H1 (cell line): ENCODE measurements at regions not wholly inside any gene's neighbourhood (a gene's known extent, or its start where the extent isn't known, plus 50 kb on each side); places are given as distances from the start of the nearest gene placed in this dataset.

ENCODE experiments used
- CTCF ChIA-PET: fragments of 300-600 bp; sonication (Branson Sonifier 250); formaldehyde crosslinking; loops from one replicate; lab custom pipeline; 2021; ENCODE audit not compliant: partially characterized antibody; lab: Charles Lee
- POLR2A ChIA-PET: fragments of 300-600 bp; sonication (Branson Sonifier 250); formaldehyde crosslinking; loops from one replicate; lab custom pipeline; 2021; ENCODE audit warnings: inconsistent platforms; ENCODE audit not compliant: partially characterized antibody; lab: Charles Lee
- DNase-seq, 2 experiments: peaks; one replicate each; pipeline versions ENCODE4 v3.0.0 to v3.0.0-alpha.2; 2010 to 2022; ENCODE audit warnings: low spot score in 2 of 2, low read depth in 1 of 2, mixed read lengths in 1 of 2
- FAIRE-seq: peaks from 2 replicates; lab custom pipeline; 2011; peaks lifted over from hg19 to GRCh38; lab: Jason Lieb, UNC
- H2AFZ ChIP-seq: 2 replicates; pipeline ENCODE4 v1.8.1; 2012; ENCODE audit warnings: low read length, inconsistent platforms
- H2AK5ac ChIP-seq: 2 replicates; pipeline ENCODE4 v1.6.1; 2013; ENCODE audit warnings: low read depth, low read length
- H2BK120ac ChIP-seq: replicated peaks from 2 replicates; pipeline ENCODE3; 2013; ENCODE audit warnings: low read depth, low read length, inconsistent platforms
- H2BK12ac ChIP-seq: 2 replicates; pipeline ENCODE4 v1.6.1; 2013; ENCODE audit warnings: low read depth, low read length
- H2BK15ac ChIP-seq: 2 replicates; pipeline ENCODE4 v1.6.1; 2013; ENCODE audit warnings: low read length
- H2BK20ac ChIP-seq: 2 replicates; pipeline ENCODE4 v1.6.1; 2013; ENCODE audit warnings: low read length
- H2BK5ac ChIP-seq: 2 replicates; pipeline ENCODE4 v1.6.1; 2013; ENCODE audit warnings: low read depth, low read length
- H3K14ac ChIP-seq: 2 replicates; pipeline ENCODE4 v1.6.1; 2013; ENCODE audit warnings: inconsistent platforms; ENCODE audit not compliant: insufficient read length
- H3K18ac ChIP-seq: 2 replicates; pipeline ENCODE4 v1.6.1; 2013; ENCODE audit warnings: low read length; ENCODE audit errors: extremely low read depth
- H3K23ac ChIP-seq: 2 replicates; pipeline ENCODE4 v1.6.1; 2013; ENCODE audit warnings: inconsistent platforms; ENCODE audit not compliant: insufficient read length
- H3K23me2 ChIP-seq: 2 replicates; pipeline ENCODE4 v1.6.1; 2013; ENCODE audit warnings: low read depth, low read length
- H3K27ac ChIP-seq: 2 replicates; pipeline ENCODE4 v1.6.1; 2011; ENCODE audit warnings: low read depth, low read length, inconsistent platforms
- H3K27me3 ChIP-seq, 4 experiments: replicated peaks in 1 of 4; 1 replicate in 1 of 4; 2 replicates in 3 of 4; pipeline versions ENCODE4 v1.6.1 to v1.8.1; 2011 to 2013; ENCODE audit warnings: low read length in 3 of 4, mild to moderate bottlenecking in 3 of 4, inconsistent platforms in 2 of 4, mixed read lengths in 2 of 4, moderate library complexity in 1 of 4; ENCODE audit not compliant: control insufficient read depth in 3 of 4, insufficient read depth in 3 of 4; ENCODE audit errors: extremely low read depth in 1 of 4
- H3K36me3 ChIP-seq, 4 experiments: 2 replicates each; pipeline versions ENCODE4 v1.6.1 to v1.8.1; 2011 to 2013; ENCODE audit warnings: mild to moderate bottlenecking in 4 of 4, low read length in 3 of 4, moderate library complexity in 2 of 4, control low read depth in 1 of 4, inconsistent platforms in 1 of 4; ENCODE audit not compliant: insufficient read depth in 4 of 4, control insufficient read depth in 2 of 4
- H3K4ac ChIP-seq: replicated peaks from 2 replicates; pipeline ENCODE3; 2013; ENCODE audit warnings: low read length, low read depth, mixed read lengths, inconsistent platforms; ENCODE audit not compliant: insufficient read length
- H3K4me1 ChIP-seq, 4 experiments: replicated peaks in 1 of 4; 1 replicate in 1 of 4; 2 replicates in 3 of 4; pipeline versions ENCODE4 v1.6.1 to v1.8.1; 2011 to 2013; ENCODE audit warnings: low read length in 3 of 4, inconsistent platforms in 2 of 4, mixed read lengths in 1 of 4; ENCODE audit not compliant: insufficient read depth in 4 of 4, control insufficient read depth in 3 of 4
- H3K4me2 ChIP-seq, 2 experiments: 2 replicates each; pipeline versions ENCODE4 v1.6.1 to v1.8.1; 2011 to 2013; ENCODE audit warnings: low read depth in 2 of 2, low read length in 2 of 2, control low read depth in 1 of 2, inconsistent platforms in 1 of 2, mild to moderate bottlenecking in 1 of 2; ENCODE audit not compliant: insufficient read depth in 1 of 2
- H3K4me3 ChIP-seq, 4 experiments: fragments of 200-600, 300-600 bp in 1 of 4; sonication (generic), shearing (Covaris generic), sonication (Bioruptor Twin) in 1 of 4; 2 replicates each; pipeline versions ENCODE4 v1.5.1 to v1.8.1; 2011 to 2016; ENCODE audit warnings: low read length in 4 of 4, low read depth in 3 of 4, control low read depth in 2 of 4, inconsistent platforms in 2 of 4, mild to moderate bottlenecking in 2 of 4, mixed read lengths in 1 of 4, moderate library complexity in 1 of 4; ENCODE audit not compliant: insufficient read depth in 2 of 4; ENCODE audit errors: extremely low read depth in 1 of 4
- H3K56ac ChIP-seq: replicated peaks from 2 replicates; pipeline ENCODE3; 2013; ENCODE audit warnings: low read depth, mild to moderate bottlenecking, mixed read lengths, low read length, inconsistent platforms; ENCODE audit not compliant: insufficient read length
- H3K79me1 ChIP-seq: 2 replicates; pipeline ENCODE4 v1.6.1; 2013; ENCODE audit warnings: low read depth, low read length, control low read depth
- H3K79me2 ChIP-seq, 2 experiments: 2 replicates each; pipeline versions ENCODE4 v1.6.1 to v1.8.1; 2012 to 2013; ENCODE audit warnings: low read length in 2 of 2, mild to moderate bottlenecking in 2 of 2, inconsistent platforms in 1 of 2; ENCODE audit not compliant: insufficient read depth in 2 of 2, control insufficient read depth in 1 of 2
- H3K9ac ChIP-seq, 4 experiments: replicated peaks in 1 of 4; 1 replicate in 1 of 4; 2 replicates in 3 of 4; pipeline versions ENCODE4 v1.6.1 to v1.8.1; 2011 to 2013; ENCODE audit warnings: low read depth in 3 of 4, low read length in 3 of 4, control low read depth in 2 of 4, mild to moderate bottlenecking in 2 of 4, moderate library complexity in 2 of 4, inconsistent platforms in 1 of 4; ENCODE audit errors: extremely low read depth in 1 of 4
- H3K9me3 ChIP-seq, 2 experiments: 2 replicates each; pipeline versions ENCODE4 v1.6.1 to v1.8.1; 2012 to 2013; ENCODE audit warnings: mild to moderate bottlenecking in 2 of 2, moderate library complexity in 2 of 2, control low read depth in 1 of 2, inconsistent platforms in 1 of 2, low read depth in 1 of 2, low read length in 1 of 2, mixed read lengths in 1 of 2; ENCODE audit not compliant: insufficient read depth in 2 of 2
- H4K20me1 ChIP-seq, 2 experiments: replicated peaks in 1 of 2; 2 replicates each; pipeline versions ENCODE3 to v1.8.1; 2011 to 2013; ENCODE audit warnings: inconsistent platforms in 2 of 2, low read length in 2 of 2, mild to moderate bottlenecking in 1 of 2; ENCODE audit not compliant: insufficient read depth in 2 of 2, control insufficient read depth in 1 of 2
- H4K5ac ChIP-seq: 2 replicates; pipeline ENCODE4 v1.6.1; 2013; ENCODE audit warnings: low read length, low read depth, mixed read lengths, inconsistent platforms; ENCODE audit not compliant: insufficient read length
- H4K8ac ChIP-seq: 2 replicates; pipeline ENCODE4 v1.8.0; 2013; ENCODE audit warnings: mild to moderate bottlenecking, moderate library complexity, low read length, inconsistent platforms; ENCODE audit not compliant: insufficient read depth; ENCODE audit errors: extremely low read depth
- H4K91ac ChIP-seq: replicated peaks from 2 replicates; pipeline ENCODE3; 2013; ENCODE audit warnings: low read length, mixed read lengths, inconsistent platforms; ENCODE audit not compliant: insufficient read length
- CBX8 ChIP-seq: fragments of 300-800, 300-1000 bp; sonication (generic); IDR thresholded peaks from 2 replicates; pipeline ENCODE4 v1.7.1; 2016; ENCODE audit warnings: low read depth, low read length, borderline replicate concordance
- CEBPB ChIP-seq: IDR thresholded peaks from 2 replicates; pipeline ENCODE4 v1.6.1; 2012; ENCODE audit warnings: low read depth, low read length
- JUN ChIP-seq: IDR thresholded peaks from 2 replicates; pipeline ENCODE4 v1.6.1; 2011; ENCODE audit warnings: low read depth, mild to moderate bottlenecking, improper control_type of control experiment, low read length
- KDM1A ChIP-seq: fragments of 200-600, 300-600 bp; sonication (generic); IDR thresholded peaks from 2 replicates; pipeline ENCODE4 v1.7.1; 2016; ENCODE audit warnings: mild to moderate bottlenecking, low read length, borderline replicate concordance
- NANOG ChIP-seq: IDR thresholded peaks from 2 replicates; pipeline ENCODE4 v1.6.1; 2011; ENCODE audit warnings: low read length, low read depth, mild to moderate bottlenecking, inconsistent platforms; ENCODE audit not compliant: insufficient read depth, poor library complexity, severe bottlenecking
- PHF8 ChIP-seq: fragments of 200-600 bp; sonication (generic); conservative IDR thresholded peaks from 2 replicates; pipeline ENCODE4 v1.7.1; 2012; ENCODE audit warnings: low read depth, mild to moderate bottlenecking, inconsistent platforms, low read length, moderate library complexity
- POU5F1 ChIP-seq: IDR thresholded peaks from 2 replicates; pipeline ENCODE4 v1.6.1; 2011; ENCODE audit warnings: low read depth, mild to moderate bottlenecking, low read length, moderate library complexity
- RFX5 ChIP-seq: IDR thresholded peaks from 2 replicates; pipeline ENCODE4 v1.6.1; 2011; ENCODE audit warnings: low read depth, low read length, improper control_type of control experiment, borderline replicate concordance
- SIN3A ChIP-seq, 2 experiments: IDR thresholded peaks in 1 of 2; conservative IDR thresholded peaks in 1 of 2; 2 replicates each; pipeline ENCODE4 v1.6.1; 2011 to 2012; ENCODE audit warnings: low read length in 2 of 2, improper control_type of control experiment in 1 of 2, low read depth in 1 of 2, mild to moderate bottlenecking in 1 of 2
- SUZ12 ChIP-seq: fragments of 200-600 bp; sonication (generic); IDR thresholded peaks from 2 replicates; pipeline ENCODE4 v1.6.1; 2012; ENCODE audit warnings: mild to moderate bottlenecking, inconsistent platforms, low read length, moderate library complexity, mixed read lengths
- WGBS, 2 experiments: shearing (Covaris generic) in 1 of 2; methylation state at CpG; one replicate each; pipeline versions ENCODE4 v1.1.6 to v1.1.7; 2013 to 2015; ENCODE audit warnings: low lambda C conversion rate in 2 of 2, mixed read lengths in 2 of 2, inconsistent platforms in 1 of 2, low coverage in 1 of 2, missing lambda C conversion rate in 1 of 2; ENCODE audit not compliant: insufficient replicate concordance in 2 of 2, insufficient coverage in 1 of 2, insufficient read length in 1 of 2; ENCODE audit errors: extremely low coverage in 1 of 2, missing lambda C conversion rate in 1 of 2; 5-methylcytosine and 5-hydroxymethylcytosine counted together

DNA sequence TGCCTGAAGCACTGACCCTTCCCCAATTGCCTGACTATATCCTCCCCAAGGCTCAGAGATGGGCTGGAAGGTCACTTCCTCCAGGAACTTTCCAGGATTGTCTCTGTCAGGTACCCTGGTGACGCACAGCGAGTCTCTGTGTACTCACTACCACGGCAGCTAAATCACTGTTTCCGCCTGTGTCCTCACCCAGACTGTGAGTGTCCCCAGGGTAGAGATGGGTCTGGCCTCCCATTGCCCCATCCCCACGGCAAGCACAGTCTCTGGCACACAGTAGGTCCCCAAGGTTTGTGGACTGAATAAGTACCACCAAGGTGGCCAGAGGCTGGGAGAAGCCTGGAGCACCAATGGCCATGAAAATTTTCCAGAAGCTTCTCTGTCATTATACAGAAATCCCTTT lies 93.8 kb upstream of the RUNX3 start:
- H3K27ac ChIP-seq: no peak overlapping the region
- H2AK5ac ChIP-seq: peak overlapping the region; percentile 14; the same call in 1 of the 2 replicates
- H4K91ac ChIP-seq: no peak overlapping the region
- no peaks in the 10 kb centered on the region for H3K9me3 ChIP-seq
- H3K18ac ChIP-seq: no peak overlapping the region
- no peak for DNase-seq
- FAIRE-seq: no peak
- no peak overlapping the region for H3K23ac ChIP-seq
- H2BK5ac ChIP-seq: no peak overlapping the region
- H3K4me3 ChIP-seq: no peak overlapping the region
- no peak overlapping the region for H2BK15ac ChIP-seq
- peaks cover 0 to 23% (median 15%) of the 10 kb centered on the region in 4 experiments; a peak in 6 of 7 replicates for H3K4me1 ChIP-seq
- no peaks in the 10 kb centered on the region for H3K79me1 ChIP-seq
- H3K9ac ChIP-seq: no peak overlapping the region
- 0 out of 2 replicates have a peak, but pooled peaks cover 5% of the 10 kb centered on the region for H3K23me2 ChIP-seq
- peaks cover 0 to 5% of the 10 kb centered on the region in 2 experiments for H4K20me1 ChIP-seq
- CTCF ChIA-PET: interaction anchor here (1.1 to 4.1 kb wide), 3 partner anchors 13 to 33 kb away, joined by 3 to 43 read pairs (median 6); no protein-coding TSS in a partner anchor
- no peak overlapping the region for H3K56ac ChIP-seq
- no peak overlapping the region for H4K8ac ChIP-seq
- no peak overlapping the region; the same call in 1 of the 2 replicates for H2BK12ac ChIP-seq
- WGBS, 2 experiments: 81% methylated on average over 5 of the region's 5 CpGs; no CpG with 5 or more reads in 1 of the 2 experiments
- no peak overlapping the region for H3K4me2 ChIP-seq
- no peaks in the 10 kb centered on the region; a peak in 1 of 7 replicates for H3K27me3 ChIP-seq
- POLR2A ChIA-PET: no interaction called here
- H3K36me3 ChIP-seq: no peaks in the 10 kb centered on the region
- no peak overlapping the region for H3K4ac ChIP-seq
- no peaks in the 10 kb centered on the region for H3K79me2 ChIP-seq
- no peak overlapping the region for H2AFZ ChIP-seq
- H3K14ac ChIP-seq: no peak overlapping the region
- no peak overlapping the region for H2BK120ac ChIP-seq
- no peak overlapping the region for H2BK20ac ChIP-seq
- no peak overlapping the region for H4K5ac ChIP-seq
- TF ChIP-seq JUN (no peak), CEBPB (no peak), PHF8 (no peak), SUZ12 (no peak), SIN3A (conservative IDR thresholded peaks at IDR 0.05 in 1 of 2, IDR thresholded peaks at IDR 0.05 in 1 of 2; ENCODE audit: low read depth in 1 of 2, low read length in 2 of 2) (no peak), POU5F1 (no peak), RFX5 (no peak), KDM1A (no peak), CBX8 (no peak), NANOG (no peak)
